Loucy (cell line): ENCODE measurements at regions not wholly inside any gene's neighbourhood (a gene's known extent, or its start where the extent isn't known, plus 50 kb on each side); places are given as distances from the start of the nearest gene placed in this dataset.

Source experiments
- H2AFZ ChIP-seq: fragments of 200-600 bp; sonication (generic); 2 replicates; pipeline ENCODE4 v1.6.0; 2016; ENCODE audit warnings: antibody characterized with exemption, mild to moderate bottlenecking, low read length, moderate library complexity
- H3F3A ChIP-seq: fragments of 200-600 bp; 2 replicates; pipeline ENCODE4 v1.6.0; 2016; ENCODE audit warnings: antibody characterized with exemption, low read depth, mild to moderate bottlenecking
- H3K27me3 ChIP-seq: fragments of 200-600 bp; sonication (generic); 2 replicates; pipeline ENCODE4 v1.6.1; 2014; ENCODE audit warnings: low read length, mild to moderate bottlenecking; ENCODE audit not compliant: insufficient read depth, poor library complexity, severe bottlenecking
- H3K36me3 ChIP-seq: fragments of 200-600 bp; sonication (generic); 2 replicates; pipeline ENCODE4 v1.6.1; 2016; ENCODE audit warnings: low read length; ENCODE audit not compliant: insufficient read depth
- H3K4me1 ChIP-seq: fragments of 200-600 bp; sonication (generic); 2 replicates; pipeline ENCODE4 v1.5.1; 2014; ENCODE audit warnings: low read length, mild to moderate bottlenecking; ENCODE audit not compliant: insufficient read depth, poor library complexity, severe bottlenecking
- H3K4me2 ChIP-seq: fragments of 200-600 bp; sonication (generic); 2 replicates; pipeline ENCODE4 v1.6.0; 2014; ENCODE audit warnings: antibody characterized with exemption, low read length, low read depth, mild to moderate bottlenecking; ENCODE audit not compliant: poor library complexity, severe bottlenecking
- H3K4me3 ChIP-seq: fragments of 200-600 bp; sonication (generic); 2 replicates; pipeline ENCODE4 v1.5.1; 2014; ENCODE audit warnings: low read length, mild to moderate bottlenecking, mixed read lengths; ENCODE audit not compliant: poor library complexity, severe bottlenecking
- H3K79me2 ChIP-seq: fragments of 200-600 bp; sonication (generic); 2 replicates; pipeline ENCODE4 v1.6.1; 2014; ENCODE audit warnings: low read length; ENCODE audit not compliant: insufficient read depth
- H3K9ac ChIP-seq: fragments of 200-600 bp; sonication (generic); 2 replicates; pipeline ENCODE4 v1.6.0; 2014; ENCODE audit warnings: mild to moderate bottlenecking, low read depth, low read length, moderate library complexity; ENCODE audit not compliant: poor library complexity, severe bottlenecking
- H3K9me2 ChIP-seq: fragments of 200-600 bp; sonication (generic); replicated peaks from 2 replicates; pipeline ENCODE4 v1.6.1; 2016; ENCODE audit warnings: low read depth, low read length, mixed read lengths
- H3K9me3 ChIP-seq: fragments of 200-600 bp; sonication (generic); 2 replicates; pipeline ENCODE4 v1.6.1; 2014; ENCODE audit warnings: mild to moderate bottlenecking, antibody characterized with exemption, low read length, low read depth; ENCODE audit not compliant: insufficient read depth
- H4K20me1 ChIP-seq: fragments of 200-600 bp; sonication (generic); 2 replicates; pipeline ENCODE4 v1.6.0; 2014; ENCODE audit warnings: antibody characterized with exemption, low read length, mild to moderate bottlenecking; ENCODE audit not compliant: insufficient read depth, poor library complexity, severe bottlenecking
- EZH2phosphoT487 ChIP-seq: fragments of 200-600 bp; IDR thresholded peaks from 2 replicates; pipeline ENCODE4 v1.6.1; 2018; ENCODE audit warnings: antibody characterized with exemption, mild to moderate bottlenecking, moderate library complexity, borderline replicate concordance
- TF ChIP-seq, protein P1 (sequence below): fragments of 200-600 bp; sonication (generic); conservative IDR thresholded peaks from 2 replicates; pipeline ENCODE4 v1.5.1; 2014; ENCODE audit warnings: mild to moderate bottlenecking, antibody characterized with exemption, low read length

DNA sequence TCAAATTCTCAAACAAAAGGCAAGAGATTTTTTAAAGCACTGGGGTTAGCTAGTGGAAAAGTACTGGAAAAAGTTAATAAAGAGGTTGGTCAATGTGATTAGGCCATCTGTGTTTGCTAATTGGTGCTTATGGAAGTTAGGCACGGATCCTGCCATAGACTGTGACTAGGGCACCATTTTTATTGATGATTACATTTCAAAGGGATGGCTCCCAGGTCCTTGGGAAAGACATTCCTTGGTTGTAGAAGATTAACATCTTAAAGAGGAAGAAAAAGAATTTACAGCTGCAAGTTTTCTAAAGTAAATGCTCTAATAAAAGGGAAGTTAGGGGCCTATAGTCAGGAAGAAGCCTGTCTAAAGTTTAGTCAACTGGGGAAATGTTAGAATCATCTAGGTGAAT, 1183.3 kb downstream of the DTWD2 start:
- no peaks in the 10 kb centered on the region for H3K79me2 ChIP-seq
- no peak overlapping the region for H3K9ac ChIP-seq
- TF ChIP-seq, protein P1, sequence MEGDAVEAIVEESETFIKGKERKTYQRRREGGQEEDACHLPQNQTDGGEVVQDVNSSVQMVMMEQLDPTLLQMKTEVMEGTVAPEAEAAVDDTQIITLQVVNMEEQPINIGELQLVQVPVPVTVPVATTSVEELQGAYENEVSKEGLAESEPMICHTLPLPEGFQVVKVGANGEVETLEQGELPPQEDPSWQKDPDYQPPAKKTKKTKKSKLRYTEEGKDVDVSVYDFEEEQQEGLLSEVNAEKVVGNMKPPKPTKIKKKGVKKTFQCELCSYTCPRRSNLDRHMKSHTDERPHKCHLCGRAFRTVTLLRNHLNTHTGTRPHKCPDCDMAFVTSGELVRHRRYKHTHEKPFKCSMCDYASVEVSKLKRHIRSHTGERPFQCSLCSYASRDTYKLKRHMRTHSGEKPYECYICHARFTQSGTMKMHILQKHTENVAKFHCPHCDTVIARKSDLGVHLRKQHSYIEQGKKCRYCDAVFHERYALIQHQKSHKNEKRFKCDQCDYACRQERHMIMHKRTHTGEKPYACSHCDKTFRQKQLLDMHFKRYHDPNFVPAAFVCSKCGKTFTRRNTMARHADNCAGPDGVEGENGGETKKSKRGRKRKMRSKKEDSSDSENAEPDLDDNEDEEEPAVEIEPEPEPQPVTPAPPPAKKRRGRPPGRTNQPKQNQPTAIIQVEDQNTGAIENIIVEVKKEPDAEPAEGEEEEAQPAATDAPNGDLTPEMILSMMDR = no peak
- no peak for TF ChIP-seq EZH2phosphoT487
- H3K9me3 ChIP-seq = no peaks in the 10 kb centered on the region
- no peak overlapping the region for H2AFZ ChIP-seq
- H3K27me3 ChIP-seq = no peaks in the 10 kb centered on the region
- no peaks in the 10 kb centered on the region for H4K20me1 ChIP-seq
- H3K4me1 ChIP-seq = no peaks in the 10 kb centered on the region
- H3K9me2 ChIP-seq = no peaks in the 10 kb centered on the region
- no peaks in the 10 kb centered on the region for H3K36me3 ChIP-seq
- no peaks in the 10 kb centered on the region for H3F3A ChIP-seq
- H3K4me3 ChIP-seq = no peak overlapping the region
- H3K4me2 ChIP-seq = no peak overlapping the region

DNA sequence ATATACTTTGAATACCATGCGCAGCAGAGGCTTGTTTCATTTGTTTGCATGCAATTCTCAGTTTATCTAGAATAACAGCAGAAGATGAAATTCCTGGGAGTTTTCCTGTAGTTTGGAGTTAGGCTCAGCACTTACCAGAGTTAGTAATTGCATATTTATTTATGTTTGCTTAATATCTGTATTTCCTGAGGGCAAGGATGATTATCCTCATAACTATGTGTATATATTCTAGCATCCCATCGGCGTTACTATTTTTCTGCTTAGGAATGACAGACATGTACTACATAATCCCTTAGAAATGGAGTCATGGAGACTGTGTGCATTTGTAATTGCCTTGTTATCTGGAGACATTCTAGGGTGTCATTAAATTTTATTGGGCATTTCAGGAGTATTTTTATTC, 1184.8 kb downstream of the DTWD2 start:
- Histone ChIP-seq H3K9ac (no peak overlapping the region), H3K9me2 (no peaks in the 10 kb centered on the region), H3K9me3 (no peaks in the 10 kb centered on the region), H3K36me3 (no peaks in the 10 kb centered on the region), H2AFZ (no peak overlapping the region), H3K79me2 (no peaks in the 10 kb centered on the region), H3K4me2 (no peak overlapping the region), H3K27me3 (no peaks in the 10 kb centered on the region), H3K4me1 (no peaks in the 10 kb centered on the region), H4K20me1 (no peaks in the 10 kb centered on the region), H3K4me3 (no peak overlapping the region), H3F3A (no peaks in the 10 kb centered on the region)
- no peak for TF ChIP-seq EZH2phosphoT487
- TF ChIP-seq, protein P1 = no peak

DNA sequence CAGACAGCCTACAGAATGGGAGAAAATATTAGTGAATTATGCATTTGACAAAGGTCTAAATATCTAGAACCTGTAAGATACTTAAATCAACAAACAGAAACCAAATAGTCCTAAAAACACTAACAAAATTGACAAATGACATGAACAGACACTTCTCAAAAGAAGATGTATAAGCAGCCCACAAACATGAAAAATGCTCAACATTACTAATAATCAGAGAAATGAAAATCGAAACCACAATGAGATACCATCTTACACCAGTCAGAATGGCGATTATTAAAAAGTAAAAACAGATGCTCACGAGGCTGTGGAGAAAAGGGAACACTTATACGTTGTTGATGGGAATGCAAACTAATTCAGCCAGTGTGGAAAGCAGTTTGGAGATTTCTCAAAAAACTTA, 1186.8 kb downstream of the DTWD2 start:
- Histone ChIP-seq H3K9ac (no peak overlapping the region), H3K79me2 (no peaks in the 10 kb centered on the region), H4K20me1 (no peaks in the 10 kb centered on the region), H3K27me3 (no peaks in the 10 kb centered on the region), H3K36me3 (no peaks in the 10 kb centered on the region), H3K9me2 (no peaks in the 10 kb centered on the region), H3K4me3 (no peak overlapping the region), H3K4me1 (no peaks in the 10 kb centered on the region), H2AFZ (no peak overlapping the region), H3K9me3 (no peaks in the 10 kb centered on the region), H3F3A (no peaks in the 10 kb centered on the region), H3K4me2 (no peak overlapping the region)
- TF ChIP-seq EZH2phosphoT487 = no peak
- TF ChIP-seq, protein P1 = no peak
